SK-N-DZ (cell line): ENCODE measurements at regions not wholly inside any gene's neighbourhood (a gene's known extent, or its start where the extent isn't known, plus 50 kb on each side); places are given as distances from the start of the nearest gene placed in this dataset.
"Not testable (repeated sequence)": the region's sequence is repeated elsewhere in the genome, so short reads cannot be mapped to it uniquely, and the experiment has no call there.

ENCODE experiments used
- DNase-seq: peaks from one replicate; pipeline ENCODE4 v3.0.0-alpha.2; 2015; ENCODE audit warnings: low spot score

GRCh38 chr10:35263827-35264226 lies 72.5 kb upstream of the CCNY start:
- not testable (repeated sequence) for DNase-seq

GRCh38 chr10:35264636-35265035 lies 71.7 kb upstream of the CCNY start:
- DNase-seq: not testable (repeated sequence)

- no peak for DNase-seq
Measured at GRCh38 chr10:35265435-35265834, 70.9 kb upstream of the CCNY start.

- DNase-seq: no peak
Measured at GRCh38 chr10:35268323-35268722, 68.0 kb upstream of the CCNY start.

- peak; percentile 17 for DNase-seq
Measured at GRCh38 chr10:35268791-35269257, 67.5 kb upstream of the CCNY start.

GRCh38 chr10:35270100-35270499 lies 66.2 kb upstream of the CCNY start:
- no peak for DNase-seq

- DNase-seq: no peak
Measured at GRCh38 chr10:35271086-35271858, 65.0 kb upstream of the CCNY start.

- not testable (repeated sequence) for DNase-seq
Measured at GRCh38 chr10:35271859-35272165, 64.5 kb upstream of the CCNY start.

GRCh38 chr10:35272401-35272800 lies 63.9 kb upstream of the CCNY start:
- DNase-seq: not testable (repeated sequence)

GRCh38 chr10:35273994-35274393 lies 62.3 kb upstream of the CCNY start:
- DNase-seq: not testable (repeated sequence)

- peak; percentile 56 for DNase-seq
Measured at GRCh38 chr10:35274498-35275060, 61.7 kb upstream of the CCNY start.

- DNase-seq: no peak
Measured at GRCh38 chr10:35276889-35277288, 59.4 kb upstream of the CCNY start.

- DNase-seq: not testable (repeated sequence)
Measured at GRCh38 chr10:35280246-35280645, 56.1 kb upstream of the CCNY start.
